ENCODE measurements at regions not wholly inside any gene's neighbourhood (a gene's known extent, or its start where the extent isn't known, plus 50 kb on each side); places are given as distances from the start of the nearest gene placed in this dataset.
"Not testable (repeated sequence)": the region's sequence is repeated elsewhere in the genome, so short reads cannot be mapped to it uniquely, and the experiment has no call there.

- DNase-seq, result no peak
These were observed 152.4 kb downstream of the ABCC12 start for GRCh38 chr16:48003206-48003907.

DNA sequence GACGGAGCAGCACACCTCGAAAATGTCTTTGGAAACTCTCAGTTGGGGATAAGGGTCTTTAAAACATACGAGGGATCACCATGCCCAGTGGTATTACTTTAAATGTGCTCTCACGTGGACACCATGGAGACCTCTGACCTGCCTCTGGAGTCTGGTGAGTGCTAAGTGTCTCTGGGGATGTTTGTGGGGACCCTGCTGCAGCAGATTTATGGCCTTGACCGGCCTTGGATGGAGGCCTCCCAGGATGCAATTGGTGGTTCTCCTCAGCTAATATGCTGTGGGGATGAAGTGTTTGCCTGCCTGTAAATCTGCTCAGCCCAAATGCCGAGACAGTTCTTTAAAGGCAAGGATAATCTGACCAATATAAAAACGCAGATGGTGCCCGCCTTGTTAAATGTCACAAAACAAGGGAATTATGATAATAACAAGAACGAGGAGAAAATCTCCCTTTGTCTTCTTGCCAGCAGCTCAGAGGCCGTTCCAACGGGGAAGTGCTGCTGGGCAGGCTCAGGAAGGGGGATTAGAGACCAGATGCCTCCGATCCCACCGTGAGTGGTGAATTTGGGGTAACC lies 154.4 kb downstream of the ABCC12 start:
- no peak for DNase-seq

GRCh38 chr16:48000622-48001021 lies 155.2 kb downstream of the ABCC12 start:
- DNase-seq, result no peak

GRCh38 chr16:47999595-47999994 lies 156.2 kb downstream of the ABCC12 start:
- DNase-seq, result no peak

DNA sequence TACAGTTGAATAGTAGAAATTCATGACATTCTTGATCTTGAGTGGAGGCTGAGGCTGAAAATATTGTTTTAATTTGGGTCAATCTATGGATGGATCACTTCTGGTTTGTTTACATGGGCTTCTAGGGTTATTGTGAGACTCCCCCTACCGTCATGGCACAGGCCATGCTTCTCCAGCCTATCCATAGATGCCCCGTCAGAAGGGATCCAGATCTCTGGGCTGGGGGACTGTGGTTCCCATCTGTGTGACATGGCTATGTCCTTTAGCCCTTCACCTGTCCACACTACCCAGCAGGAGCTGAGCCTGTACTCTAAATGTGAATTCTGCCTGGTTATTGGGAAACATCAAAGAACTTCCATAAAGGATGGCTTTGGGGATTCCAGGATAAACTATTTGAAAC lies 160.4 kb downstream of the ABCC12 start:
- no peak for DNase-seq

GRCh38 chr16:47991491-47991890 lies 164.3 kb downstream of the ABCC12 start:
- DNase-seq, result no peak

DNA sequence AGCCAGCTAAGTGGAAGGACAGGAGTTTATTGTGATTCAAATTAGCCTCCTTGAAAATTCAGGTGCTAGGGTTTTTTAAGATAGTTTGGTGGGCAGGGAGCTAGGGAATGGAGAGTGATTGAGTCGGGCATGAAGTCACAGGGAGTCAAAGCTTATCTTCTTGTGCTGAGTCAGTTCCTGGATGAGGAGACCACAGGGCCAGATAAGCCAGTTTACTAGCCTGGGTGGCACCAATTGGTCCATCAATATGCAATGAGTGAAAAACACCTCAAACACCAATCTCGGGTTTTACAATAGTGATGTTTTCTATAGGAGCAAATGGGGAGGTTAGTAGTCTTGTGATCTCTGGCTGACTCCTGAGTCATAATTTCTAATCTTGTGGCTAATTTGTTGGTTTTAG lies 165.1 kb downstream of the ABCC12 start:
- DNase-seq, result no peak

GRCh38 chr16:47987136-47987535 lies 168.7 kb downstream of the ABCC12 start:
- DNase-seq, result no peak

DNA sequence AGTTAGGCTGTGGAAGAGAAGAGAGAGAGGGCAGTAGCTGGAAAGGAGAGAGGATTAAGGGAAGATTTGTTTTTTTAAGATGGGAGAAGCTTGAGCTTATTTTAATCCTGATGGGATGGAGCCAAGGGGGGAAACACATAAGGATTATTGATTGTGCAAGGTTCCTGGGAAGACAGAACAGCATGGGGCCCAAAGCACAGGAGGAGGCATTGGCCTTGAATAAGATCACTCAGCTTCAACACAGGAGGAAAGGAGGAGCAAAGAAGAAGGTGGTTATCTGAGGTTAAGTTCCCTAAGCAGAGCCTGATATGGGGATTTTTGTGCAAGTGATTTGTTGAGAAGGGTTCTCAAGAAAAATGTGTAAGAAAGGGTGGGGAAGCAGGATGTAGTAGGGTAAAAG lies 169.8 kb downstream of the ABCC12 start:
- DNase-seq, result no peak

DNA sequence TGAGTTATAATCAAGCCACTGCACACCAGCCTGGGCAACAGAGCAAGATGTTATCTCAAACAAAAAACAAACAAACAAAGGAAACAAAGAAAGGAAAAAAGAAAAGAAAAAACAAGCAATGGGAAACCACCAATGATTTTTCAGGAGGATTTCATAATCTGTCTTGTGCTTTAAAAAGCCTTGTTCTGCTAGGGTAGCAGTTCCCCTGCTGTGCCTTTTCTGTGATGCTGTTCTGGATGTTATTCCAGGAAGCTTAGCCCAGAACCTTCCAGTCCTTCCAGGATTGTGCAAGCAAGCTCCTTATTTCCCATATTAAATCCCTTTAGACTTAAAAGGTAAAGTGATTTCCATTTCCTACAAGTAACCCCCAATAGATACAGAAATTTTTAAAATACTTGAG lies 171.1 kb downstream of the ABCC12 start:
- no peak for DNase-seq

- DNase-seq, result no peak
These were observed 171.7 kb downstream of the ABCC12 start for GRCh38 chr16:47983999-47984580.

DNA sequence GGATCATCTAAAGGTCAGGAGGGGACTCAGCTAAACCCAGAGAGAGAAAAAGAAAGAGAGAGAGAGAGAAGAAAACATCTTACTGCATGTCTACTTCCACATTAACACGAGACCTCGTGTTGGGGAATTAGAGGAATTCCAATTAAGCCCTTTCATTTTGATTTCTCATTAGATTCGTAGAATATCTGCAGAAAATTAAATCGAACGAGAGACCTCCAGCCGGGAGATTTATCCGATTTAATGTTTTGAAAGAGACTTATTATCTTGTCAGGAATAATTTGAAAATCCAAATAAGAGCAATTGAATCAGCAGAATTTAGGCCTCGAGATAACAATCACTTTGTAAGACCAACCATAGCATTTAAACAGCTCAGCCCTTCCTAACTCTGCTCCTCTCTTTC lies 175.6 kb downstream of the ABCC12 start:
- no peak for DNase-seq

GRCh38 chr16:47979616-47980182 lies 176.1 kb downstream of the ABCC12 start:
- no peak for DNase-seq

DNA sequence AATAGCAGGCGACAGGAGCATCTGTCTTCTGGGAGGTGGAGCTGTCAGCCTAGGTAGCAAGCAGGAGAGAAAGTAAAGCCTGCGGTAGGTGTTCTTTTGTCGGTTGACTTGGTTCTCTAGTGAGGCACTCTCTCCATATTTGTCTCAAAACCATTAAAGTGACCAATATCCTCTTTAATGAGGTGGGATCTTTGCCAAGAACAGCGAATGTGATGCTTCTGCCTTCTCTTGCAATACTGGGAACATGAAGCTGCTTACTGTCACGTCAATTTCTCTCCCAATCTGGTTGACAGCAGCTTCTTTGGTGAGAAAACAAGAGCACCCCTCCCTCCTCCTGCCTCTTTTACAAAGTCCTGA lies 176.7 kb downstream of the ABCC12 start:
- DNase-seq, result no peak

DNA sequence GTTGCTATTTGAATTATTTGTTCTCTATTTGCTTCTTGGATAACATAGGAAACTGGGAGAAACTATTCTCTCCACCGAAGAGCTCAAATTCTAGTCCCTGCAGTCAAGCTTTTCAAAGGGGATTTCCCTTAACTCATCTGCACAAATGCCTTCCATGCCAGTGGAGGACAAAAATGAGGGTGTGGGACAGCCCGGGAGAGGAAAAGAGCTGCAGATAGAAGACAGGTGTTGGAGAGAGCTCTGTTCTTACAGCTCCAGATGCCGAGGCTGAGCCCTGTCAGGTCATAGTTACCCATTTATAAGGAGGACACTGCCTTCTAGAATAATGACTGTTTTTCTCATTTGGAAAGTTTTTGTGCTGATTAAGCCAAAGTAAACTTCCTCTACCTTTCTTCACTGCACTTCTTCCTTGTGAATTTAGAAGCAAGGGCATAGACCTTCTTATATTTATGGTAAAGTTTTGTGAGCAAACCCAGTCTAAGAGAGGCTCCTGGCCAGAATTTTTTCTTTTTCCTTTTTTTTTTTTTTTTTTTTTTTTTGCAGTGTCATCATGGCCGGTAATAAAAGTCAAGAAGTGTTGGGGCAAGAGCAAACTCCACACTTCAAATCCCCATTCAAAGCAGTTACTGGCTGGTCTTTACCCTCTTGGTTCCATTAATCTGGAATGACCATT lies 177.2 kb downstream of the ABCC12 start:
- no peak for DNase-seq

DNA sequence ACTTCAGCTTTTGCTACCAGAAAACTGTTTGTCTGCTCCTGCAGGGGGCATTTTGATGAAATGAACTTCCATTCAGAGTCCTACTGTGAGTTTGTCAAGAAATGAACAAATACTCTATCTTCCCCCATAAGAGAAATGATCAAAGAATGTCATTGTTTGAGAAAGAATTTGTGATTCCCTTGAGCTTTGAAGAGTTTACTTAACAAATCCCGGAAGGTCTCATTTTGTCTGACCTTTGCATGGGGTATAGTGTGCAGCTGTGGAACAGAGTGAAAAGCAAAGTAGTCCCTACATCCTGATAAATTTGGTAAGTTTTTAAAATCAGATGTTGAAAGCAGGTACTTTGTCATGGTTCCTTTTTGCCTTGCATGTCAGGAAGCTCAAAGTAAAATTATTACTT lies 178.0 kb downstream of the ABCC12 start:
- no peak for DNase-seq

- no peak for DNase-seq
These were observed 179.1 kb downstream of the ABCC12 start for GRCh38 chr16:47976636-47977210.

DNA sequence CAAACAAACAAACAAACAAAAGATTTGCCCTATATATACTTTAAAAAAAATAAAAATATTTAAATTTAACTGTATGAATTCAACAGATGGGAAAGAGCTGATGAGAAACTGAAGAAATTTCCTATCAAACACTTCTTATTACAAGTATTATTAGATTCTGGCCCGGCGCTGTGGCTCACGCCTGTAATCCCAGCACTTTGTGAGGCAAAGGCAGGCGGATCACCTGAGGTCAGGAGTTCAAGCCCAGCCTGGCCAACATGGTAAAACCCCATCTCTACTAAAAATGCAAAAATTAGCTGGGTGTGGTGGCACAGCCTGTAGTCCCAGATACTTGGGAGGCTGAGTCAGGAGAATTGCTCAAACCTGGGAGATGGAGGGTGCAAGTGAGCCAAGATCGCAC lies 180.8 kb downstream of the ABCC12 start:
- not testable (repeated sequence) for DNase-seq

- no peak for DNase-seq
These were observed 182.2 kb downstream of the ABCC12 start for GRCh38 chr16:47973552-47973951.

- no peak for DNase-seq
These were observed 183.4 kb downstream of the ABCC12 start for GRCh38 chr16:47972246-47972985.

- no peak for DNase-seq
These were observed 184.6 kb downstream of the ABCC12 start for GRCh38 chr16:47971225-47971624.

GRCh38 chr16:47970291-47970931 lies 185.4 kb downstream of the ABCC12 start:
- no peak for DNase-seq
